HG03097 (cell line): ENCODE measurements at regions not wholly inside any gene's neighbourhood (a gene's known extent, or its start where the extent isn't known, plus 50 kb on each side); places are given as distances from the start of the nearest gene placed in this dataset.
"Not testable (repeated sequence)": the region's sequence is repeated elsewhere in the genome, so short reads cannot be mapped to it uniquely, and the experiment has no call there.

Experiments
- ATAC-seq: cut with Tn5 transposase; IDR thresholded peaks from one replicate; pipeline ENCODE4 v1.9.1; 2021; ENCODE audit not compliant: unreplicated experiment, low FRiP score

DNA sequence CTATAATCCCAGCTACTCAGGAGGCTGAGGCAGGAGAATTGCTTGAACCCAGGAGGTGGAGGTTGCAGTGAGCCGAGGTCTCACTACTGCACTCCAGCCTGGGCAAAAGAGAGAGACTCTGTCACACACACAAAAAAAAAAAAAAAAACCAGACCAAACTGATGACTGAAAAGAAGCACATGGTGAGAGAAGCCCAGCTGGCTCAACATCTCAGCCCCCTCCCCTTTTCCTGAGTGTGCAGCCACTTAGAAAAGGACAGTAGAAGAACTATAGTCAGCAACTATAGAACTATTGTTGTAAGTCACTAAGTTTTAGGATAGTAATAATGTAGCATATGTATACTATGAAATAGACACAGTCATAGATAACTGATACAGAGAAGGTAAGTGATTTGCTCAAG lies 87.2 kb upstream of the RALGPS2 start:
- ATAC-seq, result no peak

DNA sequence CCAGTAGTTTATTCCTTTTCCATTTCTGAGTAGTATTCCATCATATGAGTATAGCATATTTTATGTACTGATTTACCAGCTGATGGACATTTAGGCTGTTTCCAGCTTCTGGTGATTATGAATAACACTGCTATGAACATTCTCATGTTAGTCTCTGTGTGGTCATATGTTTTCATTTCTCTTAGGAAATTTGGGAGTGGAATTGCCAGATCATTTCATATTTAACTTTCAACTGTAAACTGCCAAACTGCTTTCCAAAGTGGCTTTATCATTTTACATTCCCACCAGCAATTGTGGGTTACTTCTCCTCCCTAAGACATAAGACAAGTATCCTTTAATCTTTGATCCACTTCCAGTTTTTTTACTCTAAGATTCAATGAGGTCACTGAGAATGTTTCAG lies 85.7 kb upstream of the RALGPS2 start:
- no peak for ATAC-seq

DNA sequence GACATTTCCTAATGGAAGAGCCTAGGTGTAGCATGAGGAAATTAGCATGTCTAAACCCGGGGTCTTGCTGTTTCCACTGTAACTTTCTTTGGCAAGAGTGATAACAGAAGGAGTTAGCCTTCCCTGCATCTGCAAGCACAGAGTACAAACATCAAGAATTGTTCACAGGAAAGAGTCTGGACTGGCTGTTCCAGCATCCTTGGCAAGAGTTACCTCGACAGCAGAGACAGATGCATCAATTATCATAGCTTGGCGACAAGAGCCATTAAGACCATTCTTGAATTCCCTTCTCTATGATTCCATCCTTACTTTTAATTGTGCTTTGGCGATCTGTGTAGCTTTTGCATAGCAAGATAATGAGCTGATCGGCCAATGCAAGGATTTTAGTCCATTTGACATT lies 82.8 kb upstream of the RALGPS2 start:
- ATAC-seq, result no peak

DNA sequence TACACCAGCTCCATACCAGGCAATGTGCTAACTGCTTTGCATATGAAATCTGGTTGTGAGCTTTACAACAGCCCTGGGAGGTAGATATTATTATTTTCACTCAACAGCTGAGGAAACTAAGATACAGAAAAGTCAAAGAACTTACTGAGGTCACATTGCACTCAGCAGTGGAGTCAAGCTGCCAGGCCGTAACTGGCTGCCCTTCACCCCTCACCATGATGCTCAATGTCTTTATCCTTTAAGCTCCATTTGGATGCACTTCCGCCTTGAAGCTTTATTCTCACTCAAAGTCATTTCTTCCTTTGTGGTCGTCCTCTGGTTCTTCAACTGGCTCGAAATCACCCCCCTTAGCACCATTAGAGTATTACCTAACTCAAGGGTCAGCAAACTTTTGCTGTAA lies 81.7 kb upstream of the RALGPS2 start:
- ATAC-seq, result no peak

DNA sequence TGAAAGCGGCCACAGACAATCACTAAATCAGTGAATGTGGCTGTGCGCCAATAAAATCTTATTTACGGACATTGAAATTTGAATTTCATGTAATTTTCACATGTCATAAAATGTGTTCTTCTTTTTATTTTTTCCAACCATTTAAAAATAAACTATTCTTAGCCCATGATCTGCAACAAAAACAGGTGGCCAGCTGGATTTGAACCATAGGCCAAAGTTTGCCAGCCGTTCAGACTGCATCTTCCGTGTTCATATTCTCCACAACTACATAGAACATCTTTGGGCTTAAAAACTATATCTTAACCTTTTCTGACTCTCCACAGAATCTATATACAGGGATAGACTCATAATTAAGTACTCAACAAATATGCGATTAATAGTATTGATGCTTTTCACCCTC lies 81.2 kb upstream of the RALGPS2 start:
- no peak for ATAC-seq

DNA sequence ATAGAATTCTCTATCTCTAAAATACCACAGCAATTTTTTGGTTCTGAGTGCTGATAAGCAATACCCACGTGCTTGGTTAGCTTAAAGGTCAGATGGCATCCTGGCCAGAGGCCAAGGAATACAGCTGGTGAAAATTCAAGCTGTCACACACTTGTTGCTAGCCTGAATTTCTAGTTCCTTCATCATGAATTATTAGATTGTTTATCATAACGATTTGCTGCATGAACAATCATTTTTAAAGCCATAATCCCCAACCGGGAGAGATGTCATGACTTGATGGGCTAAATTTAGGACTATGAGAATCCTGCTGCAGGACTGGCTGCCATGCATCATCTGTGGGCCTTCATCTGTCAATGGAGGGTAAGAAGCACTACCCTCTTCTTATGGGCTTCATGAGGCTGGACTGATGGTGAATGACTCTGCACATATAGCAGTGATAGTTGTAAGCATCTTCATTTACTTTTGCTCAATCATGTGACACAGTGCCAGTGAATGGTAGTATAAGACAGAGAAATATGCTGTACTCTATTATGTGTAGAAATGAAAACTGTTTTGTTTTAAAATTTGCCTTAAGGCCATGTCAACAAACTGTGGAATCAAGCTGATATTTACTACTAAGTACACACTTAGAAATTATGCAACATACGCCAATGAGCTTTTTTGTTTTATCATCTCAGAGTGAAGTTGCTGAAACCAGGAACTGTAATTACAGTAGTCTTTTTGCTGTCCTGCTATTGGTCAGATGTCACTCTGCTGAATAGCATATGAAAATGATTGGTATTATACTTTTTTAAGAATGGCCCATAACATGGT lies 80.5 kb upstream of the RALGPS2 start:
- ATAC-seq, result no peak

DNA sequence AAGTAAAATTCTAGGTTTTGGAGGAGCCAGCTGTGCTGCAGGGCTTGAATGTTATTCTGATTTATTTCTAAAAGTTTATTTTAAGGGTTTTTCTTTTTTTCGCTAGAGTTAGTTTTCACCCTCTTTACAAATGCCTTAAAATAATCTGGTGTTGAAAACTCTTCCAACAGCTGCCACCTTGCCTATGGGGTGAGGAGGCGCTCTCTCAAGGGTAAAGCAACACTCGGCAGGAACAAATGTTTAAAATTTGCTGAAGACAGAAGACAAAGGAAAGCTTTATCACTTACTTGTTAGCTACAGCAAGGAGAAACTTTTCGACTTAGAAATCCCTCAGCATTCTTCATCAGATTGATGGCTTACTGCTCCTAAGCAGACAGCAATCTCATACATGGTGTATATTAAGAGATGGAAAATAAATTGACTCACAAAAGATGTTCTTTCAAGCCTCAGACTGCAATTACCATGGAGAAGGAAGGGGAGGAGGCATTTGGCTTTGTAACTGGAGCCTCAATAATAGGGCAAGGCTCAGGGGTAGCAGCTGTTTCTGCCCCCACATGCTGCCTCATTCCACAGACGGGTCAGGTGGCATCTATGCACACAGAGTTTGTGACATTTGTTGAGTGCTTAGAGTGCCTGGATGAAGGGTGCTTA lies 79.8 kb upstream of the RALGPS2 start:
- no peak for ATAC-seq

DNA sequence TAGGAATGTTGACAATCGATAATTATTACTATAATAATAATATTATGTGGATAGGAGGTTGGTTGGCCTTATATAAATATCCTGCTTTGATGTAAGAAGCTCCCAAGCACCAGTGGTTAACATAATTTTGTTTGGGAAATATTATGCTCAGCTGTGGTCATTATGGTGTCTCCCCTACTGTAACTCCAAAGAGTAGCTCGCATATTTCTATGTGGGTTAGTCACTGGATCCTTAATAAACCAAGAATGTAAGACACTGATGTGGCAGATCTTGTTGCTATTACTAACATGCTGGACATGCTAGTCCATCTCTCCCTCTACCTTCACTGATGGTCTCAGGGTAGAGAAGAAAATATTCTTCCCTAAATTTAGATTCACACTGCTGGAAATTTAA lies 79.2 kb upstream of the RALGPS2 start:
- no peak for ATAC-seq

DNA sequence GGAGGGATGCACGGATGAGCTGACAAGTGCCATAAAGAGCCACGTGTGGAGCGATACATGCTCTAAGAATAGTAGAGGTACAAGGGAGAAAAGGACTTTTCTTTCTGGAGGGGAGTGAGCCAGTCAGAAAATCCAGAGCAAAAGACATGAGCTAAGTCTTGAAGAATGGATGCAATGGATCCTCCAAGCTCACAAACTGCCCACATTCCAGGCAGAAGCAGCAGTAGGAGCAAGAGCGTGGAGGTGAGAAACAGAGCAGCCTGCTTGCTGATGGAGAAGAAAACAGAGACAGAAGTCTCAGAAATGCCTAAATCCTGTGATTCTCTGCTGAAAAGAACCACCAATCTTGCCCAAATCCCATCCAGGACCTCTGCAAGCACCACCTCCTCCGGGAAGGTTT lies 78.2 kb upstream of the RALGPS2 start:
- ATAC-seq, result no peak

DNA sequence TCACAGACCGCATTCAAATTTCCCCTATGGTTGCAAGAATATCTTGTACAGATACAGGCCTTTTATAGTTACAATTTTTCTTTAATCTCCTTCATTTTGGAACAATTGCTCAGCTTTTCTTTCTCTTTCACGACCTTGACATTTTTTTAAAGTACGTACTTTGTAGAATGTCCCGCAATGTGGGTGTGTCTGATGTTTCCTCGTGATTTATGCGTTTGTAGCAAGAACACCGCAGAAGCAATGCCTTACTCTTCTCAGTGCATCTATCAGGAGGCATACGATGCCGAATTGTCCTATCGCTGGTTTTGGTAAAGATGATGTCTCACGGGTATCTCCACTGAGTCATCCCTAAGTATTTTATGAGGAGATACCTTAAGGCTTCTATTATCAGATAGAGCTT lies 76.9 kb upstream of the RALGPS2 start:
- no peak for ATAC-seq

DNA sequence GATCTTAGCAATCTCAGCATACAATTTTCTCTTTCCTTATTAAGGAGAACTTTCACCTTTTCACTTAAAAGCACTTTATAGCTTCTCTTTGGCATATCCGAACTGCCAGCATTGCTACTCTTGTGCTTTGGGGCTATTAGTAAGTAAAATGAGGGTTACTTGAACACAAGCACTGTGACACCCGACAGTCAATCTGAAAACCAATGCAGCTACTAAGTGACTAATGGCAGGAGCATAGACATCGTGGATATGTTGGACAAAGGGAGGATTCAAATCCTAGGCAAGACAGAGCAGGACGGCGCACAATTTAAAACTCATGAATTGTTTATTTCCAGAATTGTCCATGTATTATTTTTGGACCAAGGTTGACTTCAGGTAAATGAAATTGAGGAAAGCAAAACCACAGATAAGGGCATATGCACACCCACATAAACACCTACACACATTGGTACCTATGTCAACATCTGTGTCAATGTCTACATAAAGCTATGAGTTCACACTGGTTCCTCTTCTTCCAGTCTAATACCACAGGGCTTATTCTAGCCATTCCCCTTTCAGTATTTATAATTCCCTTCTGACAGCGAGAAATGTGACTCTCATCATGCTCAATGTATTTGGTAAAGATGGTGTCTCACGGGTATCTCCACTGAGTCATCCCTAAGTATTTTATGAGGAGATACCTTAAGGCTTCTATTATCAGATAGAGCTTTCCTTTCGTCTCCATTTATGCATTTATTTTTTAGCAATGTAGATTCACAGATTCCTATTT lies 75.3 kb upstream of the RALGPS2 start:
- no peak for ATAC-seq

DNA sequence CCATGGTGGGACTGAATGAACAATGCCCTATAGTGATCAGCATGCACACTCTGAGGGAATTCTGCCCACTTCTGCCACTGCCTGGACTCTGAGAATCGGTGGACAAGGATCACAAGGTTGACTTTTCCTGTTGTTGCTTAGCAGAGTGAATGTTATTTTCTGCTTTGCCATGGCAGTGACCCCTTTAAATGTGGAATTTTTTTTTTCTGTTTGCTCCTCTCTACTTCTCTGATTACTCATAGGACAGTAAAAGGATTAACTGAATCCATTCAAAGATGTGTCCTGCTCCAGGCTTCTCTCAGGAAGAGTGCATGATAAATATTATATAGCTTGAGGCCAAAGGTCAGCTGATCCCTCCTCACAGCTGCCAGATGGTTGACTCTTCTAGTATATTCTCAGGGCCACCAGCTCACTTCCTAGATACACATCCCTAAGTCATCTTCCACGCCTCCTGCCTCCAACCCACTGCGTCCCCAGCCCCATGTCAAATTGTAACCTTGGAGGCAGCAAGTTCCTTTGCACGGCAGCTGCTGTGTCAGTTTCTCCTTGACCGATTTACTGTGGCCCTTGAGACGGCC lies 74.0 kb upstream of the RALGPS2 start:
- ATAC-seq, result no peak

DNA sequence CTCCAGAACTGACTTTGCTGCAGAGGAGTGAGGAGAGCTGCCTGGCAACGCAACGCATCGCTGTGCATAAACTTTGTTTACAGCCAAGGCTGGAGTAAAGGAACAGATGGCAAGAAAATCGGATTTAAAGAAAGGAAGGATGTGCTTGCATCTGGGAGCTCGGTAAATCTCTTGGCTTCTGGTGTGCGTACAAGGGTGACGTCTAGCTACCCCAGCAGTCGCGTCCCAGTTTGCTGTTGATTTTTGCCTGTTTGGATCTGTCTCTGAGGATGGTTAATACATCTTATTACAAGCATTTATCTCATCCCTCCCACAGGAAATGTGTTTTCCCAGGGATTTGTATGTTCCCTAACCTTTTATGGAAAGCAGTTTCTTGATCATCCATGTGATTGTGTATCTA lies 73.3 kb upstream of the RALGPS2 start:
- ATAC-seq, result no peak

DNA sequence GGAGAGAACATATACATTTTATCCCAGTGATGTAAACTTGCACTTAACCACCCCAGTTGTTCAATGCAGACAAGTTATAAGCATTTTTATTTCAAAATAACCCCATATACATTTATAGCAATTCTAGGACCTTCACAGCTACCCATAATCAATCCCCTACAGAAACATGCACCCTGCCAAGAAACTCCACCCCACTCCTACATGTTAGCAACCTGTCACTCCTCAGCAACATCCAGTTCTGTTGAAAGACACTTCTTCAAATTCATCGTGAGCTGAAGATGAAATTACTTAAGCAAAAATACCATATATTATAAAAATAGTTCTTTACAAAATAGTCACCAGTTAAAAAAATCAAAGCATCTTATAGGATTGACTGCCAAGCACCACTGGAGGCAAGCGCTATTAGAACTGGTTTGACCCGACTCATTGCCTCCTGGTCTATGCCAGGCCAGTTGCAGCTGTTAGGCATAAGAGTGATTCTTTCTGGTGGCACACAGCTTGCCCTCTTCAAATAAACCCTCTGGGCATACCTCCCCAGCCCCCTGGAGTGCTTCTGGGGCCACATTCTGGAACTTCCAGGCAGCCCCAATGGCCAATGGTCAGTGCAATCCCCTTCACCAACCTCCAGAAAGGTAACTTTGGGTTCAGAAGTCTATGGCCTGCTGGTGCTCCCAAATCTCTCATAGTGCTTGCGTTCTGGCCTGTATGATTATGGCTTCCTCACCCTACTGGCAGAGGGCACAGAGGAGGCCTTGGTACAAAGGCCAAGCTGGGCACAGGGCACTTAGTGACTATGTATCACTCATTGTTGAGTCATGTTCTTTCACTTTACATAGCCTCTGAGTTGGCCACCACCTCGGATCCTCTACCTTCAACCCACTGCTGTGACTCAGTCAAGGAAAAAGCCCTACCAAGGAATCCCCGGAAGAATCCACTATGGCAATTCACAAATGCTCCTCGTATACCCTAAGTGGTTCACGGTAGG lies 72.2 kb upstream of the RALGPS2 start:
- ATAC-seq, result no peak

DNA sequence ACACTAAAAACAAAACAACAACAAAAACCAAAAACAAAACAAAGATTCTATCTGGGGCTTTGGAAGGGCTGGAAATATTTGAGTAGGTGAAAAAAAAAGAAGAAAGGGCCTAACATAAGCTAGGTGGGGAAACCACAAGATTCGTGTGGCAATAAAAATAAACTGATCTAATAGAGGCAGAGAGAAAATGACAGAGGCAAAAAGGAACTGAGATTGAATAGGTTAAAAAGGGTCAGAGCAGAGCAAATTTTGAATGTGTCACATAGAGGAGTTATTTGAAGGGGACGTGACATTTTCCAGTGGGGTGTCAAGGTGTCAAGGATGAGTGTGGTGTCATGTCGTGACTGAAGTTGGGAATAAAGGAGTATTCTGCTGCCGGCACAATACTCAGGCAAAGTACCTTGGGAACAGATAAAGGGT lies 65.2 kb upstream of the RALGPS2 start:
- ATAC-seq, result no peak

DNA sequence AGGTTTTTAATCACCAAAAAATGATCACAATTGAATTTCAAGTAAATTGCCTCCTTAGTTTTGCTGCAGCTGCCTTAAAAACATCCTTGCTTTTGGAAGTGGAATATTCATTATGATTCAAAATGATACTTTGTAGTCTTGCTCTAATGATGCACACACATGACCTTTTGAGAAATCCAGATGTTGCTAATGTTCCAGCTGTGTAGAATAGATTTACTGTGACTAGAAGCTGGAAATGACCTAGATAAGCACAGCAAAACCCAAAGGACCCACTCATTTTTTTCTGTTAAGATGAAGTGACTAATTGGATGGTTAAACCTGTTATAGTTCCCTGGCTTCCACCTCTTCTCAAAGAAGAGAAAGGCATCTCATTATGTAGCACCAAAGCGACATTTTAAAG lies 64.6 kb upstream of the RALGPS2 start:
- no peak for ATAC-seq

DNA sequence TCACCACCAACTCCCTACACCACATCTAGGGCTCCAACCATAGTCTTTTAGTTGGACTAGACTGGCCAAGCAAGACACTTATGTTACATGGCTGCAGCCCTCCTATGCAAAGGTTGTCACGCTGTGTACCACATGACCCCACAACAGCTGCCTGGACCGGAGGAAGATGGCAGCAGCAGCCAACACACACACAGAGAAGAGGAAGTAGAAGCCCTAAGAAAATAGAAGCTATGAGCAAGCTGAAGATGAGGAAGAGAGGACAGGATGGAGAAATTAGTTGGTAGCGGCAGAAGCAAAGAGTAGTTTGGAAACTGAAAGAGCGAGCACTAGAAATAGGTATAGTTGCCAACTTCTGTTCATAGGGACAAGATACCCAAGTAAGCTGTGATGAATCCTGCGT lies 60.8 kb upstream of the RALGPS2 start:
- peak; percentile 66 for ATAC-seq

DNA sequence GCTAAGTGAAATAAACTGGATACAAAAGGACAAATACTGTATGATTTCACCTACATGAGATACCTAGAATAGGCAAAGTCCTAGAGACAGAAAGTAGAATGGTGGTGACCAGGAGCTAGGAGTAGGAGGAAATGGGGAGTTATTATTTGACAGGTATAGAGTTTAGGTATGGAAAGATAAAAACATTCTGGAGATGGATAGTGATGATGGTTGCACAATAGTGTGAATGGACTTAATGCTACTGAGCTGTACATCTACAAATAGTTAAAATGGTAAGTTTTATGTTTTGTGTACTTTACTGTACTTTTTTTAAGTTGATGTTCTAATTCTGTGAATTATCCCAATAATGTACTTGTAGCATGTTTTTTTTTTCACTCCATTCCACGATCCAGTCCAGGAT lies 59.5 kb upstream of the RALGPS2 start:
- no peak for ATAC-seq

DNA sequence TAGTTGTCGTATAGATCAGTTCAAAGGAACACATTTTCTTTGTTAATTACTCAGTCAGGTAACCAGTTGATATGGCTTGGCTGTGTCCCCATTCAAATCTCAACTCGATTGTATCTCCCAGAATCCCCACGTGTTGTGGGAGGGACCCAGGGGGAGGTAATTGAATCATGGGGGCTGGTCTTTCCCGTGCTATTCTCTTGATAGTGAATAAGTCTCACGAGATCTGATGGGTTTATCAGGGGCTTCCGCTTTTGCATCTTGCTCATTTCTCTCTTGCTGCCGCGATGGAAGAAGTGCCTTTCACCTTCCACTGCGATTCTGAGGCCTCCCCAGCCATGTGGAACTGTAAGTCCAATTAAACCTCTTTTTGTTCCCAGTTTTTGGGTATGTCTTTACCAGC lies 58.2 kb upstream of the RALGPS2 start:
- not testable (repeated sequence) for ATAC-seq

DNA sequence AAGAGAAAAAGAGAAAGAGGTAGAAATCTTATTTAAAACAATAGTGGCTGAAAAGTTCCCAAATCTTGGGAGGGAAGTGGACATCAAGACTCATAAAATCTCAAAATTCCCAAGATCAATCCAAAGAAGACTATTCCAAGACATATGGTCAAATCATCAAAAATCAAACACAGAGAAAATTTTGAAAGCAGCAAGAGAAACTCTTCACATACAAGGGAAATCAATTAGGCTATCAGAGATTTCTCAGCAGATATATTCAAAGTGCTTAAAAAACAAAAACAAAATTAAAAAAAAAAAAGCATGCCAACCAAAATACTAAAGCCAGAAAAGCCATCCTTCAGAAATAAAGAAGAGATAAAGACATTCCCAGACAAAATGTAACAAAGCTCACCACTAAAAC lies 52.6 kb upstream of the RALGPS2 start:
- ATAC-seq, result no peak
